ENCODE measurements at regions not wholly inside any gene's neighbourhood (a gene's known extent, or its start where the extent isn't known, plus 50 kb on each side); places are given as distances from the start of the nearest gene placed in this dataset.
"Not testable (repeated sequence)": the region's sequence is repeated elsewhere in the genome, so short reads cannot be mapped to it uniquely, and the experiment has no call there.

DNA sequence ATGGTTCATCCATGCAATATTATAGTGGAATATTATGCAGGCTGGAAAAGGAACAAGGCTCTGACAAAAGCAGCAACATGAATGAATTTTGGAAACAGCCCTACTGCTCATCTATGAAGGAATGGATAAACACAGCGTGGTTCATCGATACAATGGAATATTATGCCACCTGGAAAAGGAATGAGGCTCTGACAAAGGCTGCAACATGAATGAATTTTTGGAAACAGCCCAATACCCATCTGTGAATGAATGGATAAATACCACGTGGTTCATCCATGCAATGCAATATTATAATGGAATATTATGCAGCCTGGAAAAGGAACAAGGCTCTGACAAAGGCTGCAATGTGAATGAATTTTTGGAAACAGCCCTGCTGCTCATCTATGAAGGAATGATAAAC lies 160.4 kb downstream of the CRLF2 start:
- ATAC-seq (ENCODE audit: low read depth) (no peak), DNase-seq (no peak)
- no peak overlapping the region for H3K27ac Mint-ChIP-seq
- no peaks in the 10 kb centered on the region for H3K27me3 Mint-ChIP-seq
- peaks cover 2% of the 10 kb centered on the region for H3K36me3 Mint-ChIP-seq (ENCODE audit: low read depth)
- no peaks in the 10 kb centered on the region for H3K4me1 Mint-ChIP-seq
- intact Hi-C loops (cut with micrococcal nuclease) = no loop called here
- peaks cover 20% of the 10 kb centered on the region for H3K9me3 Mint-ChIP-seq
- no peak for TF ChIP-seq CTCF (IDR thresholded peaks at IDR 0.05)
- CTCF ChIA-PET = no interaction called here
- POLR2A ChIA-PET = no interaction called here
- no peak overlapping the region for H3K4me3 Mint-ChIP-seq

DNA sequence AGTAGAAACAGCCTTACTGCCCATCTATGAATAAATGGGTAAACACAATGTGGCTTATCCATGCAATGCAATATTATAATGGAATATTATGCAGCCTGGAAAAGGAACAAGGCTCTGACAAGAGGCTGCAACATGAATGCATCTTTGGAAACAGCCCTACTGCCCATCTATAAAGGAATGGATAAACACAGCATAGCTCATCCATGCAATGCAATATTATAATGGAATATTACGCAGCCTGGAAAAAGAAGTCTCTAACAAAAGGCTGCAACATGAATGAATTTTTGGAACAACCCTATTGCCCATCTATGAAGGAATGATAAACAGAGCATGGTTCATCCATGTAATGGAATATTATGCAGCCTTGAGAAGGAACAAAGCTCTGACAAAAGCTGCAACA lies 161.0 kb downstream of the CRLF2 start:
- no peak for TF ChIP-seq CTCF (IDR thresholded peaks at IDR 0.05)
- Mint-ChIP-seq H3K9me3 (peaks cover 20% of the 10 kb centered on the region), H3K4me3 (no peak overlapping the region), H3K27me3 (no peaks in the 10 kb centered on the region), H3K27ac (no peak overlapping the region), H3K36me3 (ENCODE audit: low read depth) (peaks cover 2% of the 10 kb centered on the region), H3K4me1 (no peaks in the 10 kb centered on the region)
- CTCF ChIA-PET = no interaction called here
- no peak for DNase-seq
- POLR2A ChIA-PET = no interaction called here
- ATAC-seq (ENCODE audit: low read depth) = no peak
- intact Hi-C loops (cut with micrococcal nuclease) = no loop called here

DNA sequence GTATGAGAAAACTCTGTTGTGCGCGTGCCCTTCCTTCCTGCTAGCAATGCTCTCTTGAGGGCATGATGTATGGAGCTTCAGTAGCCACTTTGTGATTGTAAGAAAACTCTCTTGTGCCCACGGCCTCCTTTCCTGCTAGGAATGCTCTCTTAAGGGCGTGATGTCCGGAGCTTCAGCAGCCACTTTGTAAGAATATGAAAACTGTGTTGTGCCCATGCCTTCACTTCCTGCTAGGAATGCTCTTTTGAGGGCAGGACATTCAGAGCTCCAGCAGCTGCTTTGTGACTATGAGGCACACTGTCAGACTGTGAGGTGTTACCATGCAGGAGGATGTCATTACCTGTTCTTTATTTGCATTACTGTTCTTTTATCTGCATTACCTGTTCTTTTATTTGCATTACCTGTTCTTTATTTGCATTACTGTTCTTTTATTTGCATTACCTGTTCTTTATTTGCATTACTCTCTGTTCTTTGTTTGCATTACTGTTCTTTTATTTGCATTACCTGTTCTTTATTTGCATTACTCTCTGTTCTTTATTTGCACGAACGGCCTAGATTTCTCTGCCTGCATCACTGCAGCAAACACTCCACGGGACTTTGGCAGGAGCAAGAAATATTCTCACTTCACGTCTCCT lies 166.7 kb downstream of the CRLF2 start:
- TF ChIP-seq CTCF (IDR thresholded peaks at IDR 0.05) = no peak
- POLR2A ChIA-PET = no interaction called here
- H3K9me3 Mint-ChIP-seq = peaks cover 11% of the 10 kb centered on the region
- DNase-seq (no peak), ATAC-seq (ENCODE audit: low read depth) (no peak)
- no peak overlapping the region for H3K27ac Mint-ChIP-seq
- H3K4me1 Mint-ChIP-seq = no peaks in the 10 kb centered on the region
- CTCF ChIA-PET = no interaction called here
- intact Hi-C loops (cut with micrococcal nuclease) = no loop called here
- no peaks in the 10 kb centered on the region for H3K27me3 Mint-ChIP-seq
- H3K36me3 Mint-ChIP-seq (ENCODE audit: low read depth) = no peaks in the 10 kb centered on the region
- H3K4me3 Mint-ChIP-seq = no peak overlapping the region

- CTCF ChIA-PET = no interaction called here
- no peak overlapping the region for H3K27ac Mint-ChIP-seq
- H3K36me3 Mint-ChIP-seq (ENCODE audit: low read depth) = no peaks in the 10 kb centered on the region
- H3K9me3 Mint-ChIP-seq = peaks cover 15% of the 10 kb centered on the region
- POLR2A ChIA-PET = no interaction called here
- ATAC-seq (ENCODE audit: low read depth) = no peak
- intact Hi-C loops (cut with micrococcal nuclease) = no loop called here
- TF ChIP-seq CTCF (IDR thresholded peaks at IDR 0.05) = no peak
- H3K4me1 Mint-ChIP-seq = no peaks in the 10 kb centered on the region
- no peak for DNase-seq
- no peaks in the 10 kb centered on the region for H3K27me3 Mint-ChIP-seq
- no peak overlapping the region for H3K4me3 Mint-ChIP-seq
Measured at GRCh38 chrX:1041091-1041490, 171.4 kb downstream of the CRLF2 start.

DNA sequence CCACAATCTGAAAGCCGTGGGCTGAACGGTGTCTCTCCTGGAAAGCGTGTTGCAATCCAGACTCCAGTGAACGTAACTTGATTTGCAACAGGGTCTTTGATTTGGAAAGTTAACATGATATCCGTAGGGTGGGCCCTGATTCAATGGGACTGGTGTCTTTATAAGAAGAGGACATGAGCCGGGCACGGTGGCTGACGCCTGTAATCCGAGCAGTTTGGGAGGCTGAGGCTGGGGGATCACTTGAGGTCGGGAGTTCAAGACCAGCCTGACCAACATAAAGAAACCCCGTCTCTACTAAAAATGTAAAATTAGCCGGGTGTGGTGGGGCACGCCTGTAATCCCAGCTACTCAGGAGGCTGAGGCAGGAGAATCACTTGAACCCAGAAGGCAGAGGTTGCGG lies 176.5 kb downstream of the CRLF2 start:
- POLR2A ChIA-PET; intact Hi-C loops (cut with micrococcal nuclease): not testable (repeated sequence)

GRCh38 chrX:1035206-1035605 lies 177.2 kb downstream of the CRLF2 start:
- ATAC-seq (ENCODE audit: low read depth) = no peak
- no peak for TF ChIP-seq CTCF (IDR thresholded peaks at IDR 0.05)
- Mint-ChIP-seq H3K36me3 (ENCODE audit: low read depth) (no peaks in the 10 kb centered on the region), H3K4me3 (no peak overlapping the region), H3K9me3 (peaks cover 11% of the 10 kb centered on the region), H3K27me3 (no peaks in the 10 kb centered on the region), H3K27ac (no peak overlapping the region), H3K4me1 (no peaks in the 10 kb centered on the region)
- ChIA-PET POLR2A (no interaction called here), CTCF (no interaction called here)
- no peak for DNase-seq
- intact Hi-C loops (cut with micrococcal nuclease) = no loop called here

More for the DNA sequence above, 176.5 kb downstream of the CRLF2 start:
- peaks cover 12% of the 10 kb centered on the region for H3K9me3 Mint-ChIP-seq
- H3K36me3 Mint-ChIP-seq (ENCODE audit: low read depth); ATAC-seq (ENCODE audit: low read depth); CTCF ChIA-PET; H3K4me1 Mint-ChIP-seq; H3K27ac Mint-ChIP-seq; H3K4me3 Mint-ChIP-seq; H3K27me3 Mint-ChIP-seq; DNase-seq: not testable (repeated sequence)
